ENCODE measurements at regions not wholly inside any gene's neighbourhood (a gene's known extent, or its start where the extent isn't known, plus 50 kb on each side); places are given as distances from the start of the nearest gene placed in this dataset.

GRCh38 chr6:44653091-44653490 is 265.6 kb downstream of the CDC5L start:
- Histone ChIP-seq H3K27me3 (replicated peaks; ENCODE audit: control insufficient read depth, insufficient read depth, low read length) (no peaks in the 10 kb centered on the region; the same call in none of the 2 replicates), H3K4me3 (replicated peaks; ENCODE audit: low read depth, low read length) (no peak overlapping the region), H3K36me3 (ENCODE audit: control insufficient read depth, insufficient read depth, low read length) (no peaks in the 10 kb centered on the region)
- DNase-seq (ENCODE audit: extremely low read depth, insufficient read length), result no peak
- no peak for TF ChIP-seq CTCF (IDR thresholded peaks at IDR 0.05; ENCODE audit: insufficient read depth, low read length, poor library complexity, severe bottlenecking)

GRCh38 chr6:44653761-44654218 is 266.3 kb downstream of the CDC5L start:
- H3K27me3 ChIP-seq (replicated peaks; ENCODE audit: control insufficient read depth, insufficient read depth, low read length), result no peaks in the 10 kb centered on the region; the same call in 1 of the 2 replicates
- TF ChIP-seq CTCF (IDR thresholded peaks at IDR 0.05; ENCODE audit: insufficient read depth, low read length, poor library complexity, severe bottlenecking), result no peak
- no peak for DNase-seq (ENCODE audit: extremely low read depth, insufficient read length)
- no peaks in the 10 kb centered on the region for H3K36me3 ChIP-seq (ENCODE audit: control insufficient read depth, insufficient read depth, low read length)
- H3K4me3 ChIP-seq (replicated peaks; ENCODE audit: low read depth, low read length), result no peak overlapping the region

- Histone ChIP-seq H3K36me3 (ENCODE audit: control insufficient read depth, insufficient read depth, low read length) (no peaks in the 10 kb centered on the region), H3K4me3 (replicated peaks; ENCODE audit: low read depth, low read length) (no peak overlapping the region), H3K27me3 (replicated peaks; ENCODE audit: control insufficient read depth, insufficient read depth, low read length) (no peaks in the 10 kb centered on the region; the same call in 1 of the 2 replicates)
- DNase-seq (ENCODE audit: extremely low read depth, insufficient read length), result peak; percentile 62
- TF ChIP-seq CTCF (IDR thresholded peaks at IDR 0.05; ENCODE audit: insufficient read depth, low read length, poor library complexity, severe bottlenecking), result peak; percentile 95
These were observed 268.2 kb downstream of the CDC5L start for GRCh38 chr6:44655412-44656342.

GRCh38 chr6:44656691-44657090 is 269.2 kb downstream of the CDC5L start:
- no peaks in the 10 kb centered on the region for H3K36me3 ChIP-seq (ENCODE audit: control insufficient read depth, insufficient read depth, low read length)
- H3K4me3 ChIP-seq (replicated peaks; ENCODE audit: low read depth, low read length), result no peak overlapping the region
- H3K27me3 ChIP-seq (replicated peaks; ENCODE audit: control insufficient read depth, insufficient read depth, low read length), result no peaks in the 10 kb centered on the region; the same call in 1 of the 2 replicates
- no peak for DNase-seq (ENCODE audit: extremely low read depth, insufficient read length)
- no peak for TF ChIP-seq CTCF (IDR thresholded peaks at IDR 0.05; ENCODE audit: insufficient read depth, low read length, poor library complexity, severe bottlenecking)

- Histone ChIP-seq H3K4me3 (replicated peaks; ENCODE audit: low read depth, low read length) (no peak overlapping the region), H3K36me3 (ENCODE audit: control insufficient read depth, insufficient read depth, low read length) (no peaks in the 10 kb centered on the region), H3K27me3 (replicated peaks; ENCODE audit: control insufficient read depth, insufficient read depth, low read length) (no peaks in the 10 kb centered on the region; the same call in 1 of the 2 replicates)
- DNase-seq (ENCODE audit: extremely low read depth, insufficient read length), result no peak
- no peak for TF ChIP-seq CTCF (IDR thresholded peaks at IDR 0.05; ENCODE audit: insufficient read depth, low read length, poor library complexity, severe bottlenecking)
These were observed 269.8 kb downstream of the CDC5L start for GRCh38 chr6:44657206-44657819.
